ENCODE measurements at regions not wholly inside any gene's neighbourhood (a gene's known extent, or its start where the extent isn't known, plus 50 kb on each side); places are given as distances from the start of the nearest gene placed in this dataset.

DNA sequence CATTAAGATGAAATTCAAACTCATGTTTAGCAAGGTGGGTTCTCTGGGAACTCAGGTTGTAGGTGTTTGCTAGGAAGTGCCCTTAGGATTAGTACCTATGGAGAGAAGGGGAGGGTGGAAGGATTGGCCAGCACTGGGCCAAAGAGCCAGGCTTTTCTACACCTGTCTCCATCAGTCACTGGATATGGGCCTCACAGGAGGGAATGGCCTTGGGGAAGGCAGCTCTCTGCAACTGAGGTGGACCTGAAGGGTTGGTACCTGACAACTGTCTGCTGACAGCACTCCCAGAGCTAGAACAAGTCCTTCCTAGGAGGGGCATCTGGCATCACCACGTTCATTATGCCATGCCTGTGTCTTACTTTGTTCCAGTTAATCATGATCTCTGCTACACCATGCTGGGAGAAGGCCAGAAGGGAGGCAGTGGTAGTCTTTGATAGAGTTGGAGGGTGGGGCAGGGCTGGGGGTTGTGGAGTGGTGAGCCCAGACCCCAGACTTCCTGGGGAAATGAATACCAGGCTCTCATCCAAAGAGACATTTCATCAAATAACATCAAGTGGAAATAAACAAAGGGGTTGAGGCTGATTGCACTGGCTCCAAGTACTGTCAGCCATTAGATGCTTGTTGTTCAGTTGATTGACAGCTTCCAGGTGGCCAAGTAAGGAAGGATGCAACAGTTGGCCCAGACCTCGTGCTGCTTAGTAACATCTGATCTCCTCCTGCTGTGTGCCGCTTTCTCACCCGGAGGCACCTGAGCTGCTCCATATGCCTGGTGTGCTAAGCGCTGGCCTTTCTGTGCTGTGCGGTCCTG is 70.6 kb upstream of the PIK3CG start:
- CTCF ChIA-PET = interaction anchor here (1.4 kb wide), 1 partner anchor 353 kb away, joined by 4 read pairs; no protein-coding TSS in a partner anchor
- POLR2A ChIA-PET = no interaction called here

DNA sequence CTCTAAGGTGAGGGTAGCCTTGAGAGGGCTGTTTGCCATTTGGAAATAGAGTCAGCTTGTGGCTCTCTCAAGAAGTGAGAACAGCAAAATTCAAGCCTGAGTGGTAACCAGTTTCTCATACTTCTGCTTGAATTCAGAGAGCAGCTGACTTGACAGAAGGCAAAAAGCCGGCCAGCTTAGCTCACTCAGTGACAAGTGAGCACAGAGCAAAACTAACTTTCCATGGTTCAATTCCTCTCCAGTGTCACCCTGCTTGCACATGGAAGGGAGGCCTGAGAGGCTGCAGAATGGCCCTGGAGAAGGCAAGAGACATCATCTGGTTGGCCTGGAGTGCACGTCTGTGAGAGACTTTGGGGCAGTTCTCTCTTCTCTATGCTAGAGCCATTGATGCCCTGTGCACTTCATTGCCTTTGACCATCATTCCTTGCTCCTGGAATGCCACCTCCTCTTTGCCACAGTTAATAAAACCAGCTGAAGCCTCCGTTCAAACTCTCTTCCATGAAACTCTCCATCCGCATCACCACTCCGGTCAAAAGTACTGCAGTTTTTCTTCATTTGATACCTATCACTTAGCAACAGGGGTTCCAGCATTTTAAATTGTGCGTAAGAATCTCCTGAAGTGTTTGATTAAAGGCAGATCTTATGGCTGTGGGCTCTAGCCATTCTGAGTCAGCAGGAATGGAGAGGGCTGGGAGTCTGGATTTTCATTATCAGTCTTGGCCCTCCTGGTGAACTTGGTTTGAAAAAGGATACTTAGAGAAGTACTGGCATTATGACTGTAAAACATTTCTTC is 69.8 kb upstream of the PIK3CG start:
- CTCF ChIA-PET = interaction anchor here (1.4 kb wide), 1 partner anchor 352 kb away, joined by 4 read pairs; no protein-coding TSS in a partner anchor

DNA sequence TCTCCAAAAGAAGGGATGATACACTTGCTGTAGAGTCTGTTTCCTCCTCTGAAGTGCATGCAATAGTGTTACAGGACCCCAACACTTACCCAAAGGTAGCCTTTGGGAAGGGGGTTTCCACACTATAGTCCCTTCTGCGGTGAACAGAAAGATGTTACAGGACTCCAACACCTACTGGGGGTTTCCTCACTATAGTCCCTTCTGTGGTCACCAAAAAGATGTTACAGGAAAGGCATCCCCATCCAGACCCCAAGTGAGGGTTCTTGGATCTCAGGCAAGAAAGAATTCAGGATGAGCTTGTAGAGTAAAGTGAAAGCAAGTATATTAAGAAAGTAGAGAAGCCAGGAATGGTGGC is 69.2 kb upstream of the PIK3CG start:
- CTCF ChIA-PET = no interaction called here

More for the DNA sequence above, 69.8 kb upstream of the PIK3CG start:
- POLR2A ChIA-PET = no interaction called here

DNA sequence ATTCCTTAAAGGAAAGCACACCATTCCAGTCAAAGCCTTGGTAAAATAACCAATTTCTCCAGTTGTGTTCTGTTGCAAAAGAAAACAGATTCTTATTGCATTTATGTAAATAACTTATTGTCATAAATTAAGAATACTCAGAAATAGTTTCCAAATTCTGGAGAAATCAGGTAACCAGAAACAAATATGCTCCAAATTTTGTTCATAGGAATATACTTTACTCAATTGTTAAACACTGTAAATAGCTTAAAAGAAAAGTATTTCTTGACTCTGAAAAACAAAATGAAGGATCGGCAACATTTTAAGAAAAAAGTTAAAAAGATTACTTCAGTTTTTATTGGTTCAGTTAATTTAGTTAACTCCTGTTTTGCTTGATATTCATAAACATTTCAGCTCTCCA is 67.1 kb upstream of the PIK3CG start:
- ChIA-PET POLR2A (no interaction called here), CTCF (no interaction called here)

More for the DNA sequence above, 69.2 kb upstream of the PIK3CG start:
- POLR2A ChIA-PET = no interaction called here

DNA sequence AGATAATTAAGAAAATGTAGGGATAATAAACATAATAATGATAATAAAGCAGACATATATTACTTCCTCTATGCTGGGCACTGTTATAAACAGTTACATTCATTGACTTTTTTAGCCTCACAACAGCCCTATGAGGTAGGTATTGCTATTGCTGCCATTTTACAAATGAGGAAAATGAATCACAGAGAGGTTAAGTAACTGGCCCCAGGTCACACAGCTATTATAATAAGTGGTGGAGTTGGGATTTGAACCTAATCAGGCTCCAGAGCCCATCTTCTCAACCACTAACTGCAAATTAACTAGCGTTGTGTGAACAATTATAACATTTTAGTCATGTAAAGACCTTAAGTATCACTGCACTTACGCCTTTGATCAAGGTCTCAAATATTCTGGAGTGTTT is 62.5 kb upstream of the PIK3CG start:
- POLR2A ChIA-PET = no interaction called here
- CTCF ChIA-PET = no interaction called here

DNA sequence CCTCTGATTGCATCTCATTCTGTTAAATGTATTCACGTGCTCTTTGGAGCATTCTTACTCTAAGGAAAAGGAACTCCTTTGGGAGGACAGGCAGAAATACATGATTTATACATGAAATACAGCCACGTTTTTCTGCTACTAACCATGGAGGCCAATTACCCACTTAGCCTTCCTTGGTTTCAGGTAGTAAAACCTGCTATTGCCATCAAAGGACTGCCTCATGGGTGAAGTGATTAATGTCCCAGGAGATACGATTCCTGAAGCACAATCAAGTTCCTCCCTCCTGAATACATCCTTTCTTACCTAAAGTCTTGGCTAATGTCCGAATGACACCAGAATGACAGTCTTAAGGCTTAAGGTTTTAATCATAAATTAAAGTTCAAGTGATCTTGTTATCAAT is 58.5 kb upstream of the PIK3CG start:
- ChIA-PET CTCF (no interaction called here), POLR2A (no interaction called here)

DNA sequence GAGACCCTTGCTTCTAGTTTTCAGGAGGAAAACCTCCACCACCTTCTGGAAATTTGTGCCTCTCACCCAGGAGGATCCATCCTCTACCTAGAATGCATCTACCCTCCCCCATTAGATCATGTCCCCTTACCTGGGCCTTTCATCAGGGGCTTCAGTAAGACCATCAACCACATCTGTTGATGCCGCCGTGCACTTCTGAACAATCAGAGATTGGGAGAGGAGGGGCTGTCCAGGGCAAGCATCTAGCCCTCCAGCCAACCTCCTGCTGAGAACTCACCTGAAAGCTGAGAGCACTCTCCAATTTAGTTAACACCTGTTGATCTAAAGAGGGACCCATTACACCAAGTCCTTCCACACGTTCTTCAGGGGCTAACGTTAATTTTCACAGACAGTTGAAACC is 57.6 kb upstream of the PIK3CG start:
- ChIA-PET POLR2A (no interaction called here), CTCF (no interaction called here)

DNA sequence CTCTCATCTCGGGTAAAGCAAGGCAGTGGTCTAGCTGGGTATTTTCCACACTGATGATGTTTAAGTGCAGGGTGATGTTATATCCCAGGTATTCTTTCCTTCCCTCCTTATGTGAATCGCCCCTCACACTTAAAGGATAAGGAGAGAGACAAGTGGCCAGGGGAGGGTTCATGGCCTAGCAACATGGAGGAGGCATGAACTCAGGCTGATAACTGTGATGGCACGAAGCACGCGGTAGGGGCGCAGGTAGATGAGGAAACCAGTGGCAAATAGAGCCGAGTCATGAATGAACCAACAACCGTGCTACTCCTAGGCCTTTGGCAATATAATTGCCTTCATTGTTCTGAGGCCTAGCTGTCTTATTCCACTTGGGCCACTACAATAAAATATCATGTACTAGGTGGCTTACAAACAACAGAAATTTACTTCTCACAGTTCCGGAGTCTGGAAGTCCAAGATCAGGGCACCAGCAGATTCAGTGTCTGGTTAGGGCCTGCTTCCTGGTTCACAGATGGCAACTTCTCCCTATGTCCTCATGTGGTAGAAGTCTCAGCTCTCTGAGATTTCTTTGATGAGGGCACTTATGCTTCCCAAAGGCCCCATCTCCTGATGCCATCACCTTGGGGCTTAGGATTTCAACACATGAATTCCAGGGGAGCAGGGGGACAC is 56.0 kb upstream of the PIK3CG start:
- ChIA-PET POLR2A (no interaction called here), CTCF (no interaction called here)

DNA sequence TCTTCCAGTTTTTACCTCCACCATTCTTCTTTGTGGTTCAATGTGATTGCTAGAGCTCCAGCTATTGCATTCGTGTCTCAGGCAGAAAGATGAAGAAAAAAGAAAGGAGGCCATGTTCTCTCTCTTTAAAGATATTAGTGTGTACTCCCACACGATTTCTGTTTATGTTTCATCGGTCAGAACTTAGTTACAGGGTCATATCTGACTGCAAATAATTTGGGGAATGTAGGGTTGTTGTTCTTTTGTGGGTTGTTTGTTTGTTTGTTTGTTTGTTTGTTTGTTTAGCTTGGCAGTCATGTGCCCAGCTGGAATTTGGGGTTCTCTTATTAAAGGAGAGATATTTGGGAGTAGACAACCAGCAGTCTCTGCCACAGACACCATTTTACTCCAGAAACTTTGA is 53.6 kb upstream of the PIK3CG start:
- POLR2A ChIA-PET = no interaction called here

DNA sequence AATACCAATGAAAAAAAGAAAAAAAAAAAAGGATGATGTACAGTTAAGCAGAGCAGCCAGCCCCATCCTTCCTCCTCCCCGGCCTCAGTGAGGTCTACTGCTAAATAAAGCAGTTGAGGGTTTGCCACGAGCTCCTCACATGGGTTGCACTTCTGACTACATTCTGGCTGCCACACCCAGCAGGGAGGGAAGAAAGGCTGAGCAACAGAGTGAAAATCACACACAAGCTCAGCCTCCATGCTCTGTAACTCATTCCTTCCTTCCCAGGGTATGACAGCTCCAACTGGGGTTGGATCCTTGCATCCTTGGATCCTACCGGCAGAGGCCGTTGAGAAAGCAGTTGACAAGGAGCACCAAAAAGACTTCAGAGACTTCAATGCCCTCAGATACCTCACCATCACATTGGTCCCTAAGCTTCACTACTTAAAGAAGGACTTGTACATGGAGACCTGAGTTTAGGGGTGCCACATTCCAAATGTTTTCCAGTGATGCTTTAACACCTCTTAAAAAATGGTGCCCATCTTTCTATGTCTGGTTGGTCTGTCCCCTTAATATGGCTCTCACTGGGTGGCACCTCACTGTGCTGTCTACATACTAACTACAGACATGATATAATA is 52.9 kb upstream of the PIK3CG start:
- ChIA-PET POLR2A (no interaction called here), CTCF (no interaction called here)

More for the DNA sequence above, 53.6 kb upstream of the PIK3CG start:
- CTCF ChIA-PET = no interaction called here

DNA sequence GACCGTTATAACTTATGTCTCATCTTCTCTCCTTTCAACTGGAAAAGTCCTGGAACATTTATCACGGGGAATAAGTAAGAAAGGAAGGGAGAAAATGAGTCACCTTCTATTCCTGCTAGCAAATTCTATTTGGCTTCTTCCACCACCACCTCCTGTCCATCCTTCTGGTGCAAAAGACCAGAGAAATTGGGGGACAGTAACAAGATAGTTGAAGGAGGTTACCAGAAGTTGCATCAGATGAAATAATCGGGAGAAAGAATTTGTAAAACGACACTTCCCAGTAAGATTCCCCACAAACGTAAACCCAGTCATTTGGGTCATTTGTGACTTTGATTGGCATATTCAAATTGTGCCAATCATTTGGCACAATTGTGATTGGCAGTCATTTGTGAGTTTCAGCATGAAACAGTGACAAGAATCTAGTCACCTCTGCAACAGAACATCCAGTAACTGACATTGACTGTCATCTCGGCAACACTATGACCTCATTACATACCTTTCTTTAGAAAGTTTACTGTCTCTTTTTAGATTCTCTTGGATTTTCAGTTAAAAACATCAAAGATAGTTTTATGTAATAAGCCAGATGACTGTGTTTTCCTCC is 51.3 kb upstream of the PIK3CG start:
- CTCF ChIA-PET = no interaction called here
- POLR2A ChIA-PET = no interaction called here

DNA sequence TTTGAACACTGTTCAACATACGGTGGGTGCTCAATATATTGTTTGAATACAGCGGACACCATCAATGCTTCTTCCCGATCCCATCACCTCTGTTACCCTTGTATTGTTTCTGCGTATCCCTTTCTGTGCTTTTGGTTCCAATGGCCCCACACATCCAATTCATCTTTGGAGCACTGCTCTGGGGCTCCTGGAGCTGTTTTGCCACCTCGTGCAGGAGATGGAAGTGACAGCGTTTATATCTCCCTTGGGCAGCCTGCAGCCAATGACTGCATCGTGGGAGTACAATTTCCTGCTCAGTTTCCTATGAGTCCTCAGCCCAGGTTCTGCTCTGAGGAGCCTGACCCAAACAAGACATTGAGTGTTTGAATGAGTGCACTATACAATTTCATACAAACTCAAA is 50.2 kb upstream of the PIK3CG start:
- CTCF ChIA-PET = no interaction called here
- POLR2A ChIA-PET = no interaction called here
